H1 (cell line): ENCODE measurements at regions not wholly inside any gene's neighbourhood (a gene's known extent, or its start where the extent isn't known, plus 50 kb on each side); places are given as distances from the start of the nearest gene placed in this dataset.

ENCODE experiments used
- CTCF ChIA-PET: fragments of 300-600 bp; sonication (Branson Sonifier 250); formaldehyde crosslinking; loops from one replicate; lab custom pipeline; 2021; ENCODE audit not compliant: partially characterized antibody; lab: Charles Lee
- POLR2A ChIA-PET: fragments of 300-600 bp; sonication (Branson Sonifier 250); formaldehyde crosslinking; loops from one replicate; lab custom pipeline; 2021; ENCODE audit warnings: inconsistent platforms; ENCODE audit not compliant: partially characterized antibody; lab: Charles Lee
- DNase-seq, 2 experiments: peaks; one replicate each; pipeline versions ENCODE4 v3.0.0 to v3.0.0-alpha.2; 2010 to 2022; ENCODE audit warnings: low spot score in 2 of 2, low read depth in 1 of 2, mixed read lengths in 1 of 2
- FAIRE-seq: peaks from 2 replicates; lab custom pipeline; 2011; peaks lifted over from hg19 to GRCh38; lab: Jason Lieb, UNC
- H2AFZ ChIP-seq: 2 replicates; pipeline ENCODE4 v1.8.1; 2012; ENCODE audit warnings: low read length, inconsistent platforms
- H2AK5ac ChIP-seq: 2 replicates; pipeline ENCODE4 v1.6.1; 2013; ENCODE audit warnings: low read depth, low read length
- H2BK120ac ChIP-seq: replicated peaks from 2 replicates; pipeline ENCODE3; 2013; ENCODE audit warnings: low read depth, low read length, inconsistent platforms
- H2BK12ac ChIP-seq: 2 replicates; pipeline ENCODE4 v1.6.1; 2013; ENCODE audit warnings: low read depth, low read length
- H2BK15ac ChIP-seq: 2 replicates; pipeline ENCODE4 v1.6.1; 2013; ENCODE audit warnings: low read length
- H2BK20ac ChIP-seq: 2 replicates; pipeline ENCODE4 v1.6.1; 2013; ENCODE audit warnings: low read length
- H2BK5ac ChIP-seq: 2 replicates; pipeline ENCODE4 v1.6.1; 2013; ENCODE audit warnings: low read depth, low read length
- H3K14ac ChIP-seq: 2 replicates; pipeline ENCODE4 v1.6.1; 2013; ENCODE audit warnings: inconsistent platforms; ENCODE audit not compliant: insufficient read length
- H3K18ac ChIP-seq: 2 replicates; pipeline ENCODE4 v1.6.1; 2013; ENCODE audit warnings: low read length; ENCODE audit errors: extremely low read depth
- H3K23ac ChIP-seq: 2 replicates; pipeline ENCODE4 v1.6.1; 2013; ENCODE audit warnings: inconsistent platforms; ENCODE audit not compliant: insufficient read length
- H3K23me2 ChIP-seq: 2 replicates; pipeline ENCODE4 v1.6.1; 2013; ENCODE audit warnings: low read depth, low read length
- H3K27ac ChIP-seq: 2 replicates; pipeline ENCODE4 v1.6.1; 2011; ENCODE audit warnings: low read depth, low read length, inconsistent platforms
- H3K27me3 ChIP-seq, 4 experiments: replicated peaks in 1 of 4; 1 replicate in 1 of 4; 2 replicates in 3 of 4; pipeline versions ENCODE4 v1.6.1 to v1.8.1; 2011 to 2013; ENCODE audit warnings: low read length in 3 of 4, mild to moderate bottlenecking in 3 of 4, inconsistent platforms in 2 of 4, mixed read lengths in 2 of 4, moderate library complexity in 1 of 4; ENCODE audit not compliant: control insufficient read depth in 3 of 4, insufficient read depth in 3 of 4; ENCODE audit errors: extremely low read depth in 1 of 4
- H3K36me3 ChIP-seq, 4 experiments: 2 replicates each; pipeline versions ENCODE4 v1.6.1 to v1.8.1; 2011 to 2013; ENCODE audit warnings: mild to moderate bottlenecking in 4 of 4, low read length in 3 of 4, moderate library complexity in 2 of 4, control low read depth in 1 of 4, inconsistent platforms in 1 of 4; ENCODE audit not compliant: insufficient read depth in 4 of 4, control insufficient read depth in 2 of 4
- H3K4ac ChIP-seq: replicated peaks from 2 replicates; pipeline ENCODE3; 2013; ENCODE audit warnings: low read length, low read depth, mixed read lengths, inconsistent platforms; ENCODE audit not compliant: insufficient read length
- H3K4me1 ChIP-seq, 4 experiments: replicated peaks in 1 of 4; 1 replicate in 1 of 4; 2 replicates in 3 of 4; pipeline versions ENCODE4 v1.6.1 to v1.8.1; 2011 to 2013; ENCODE audit warnings: low read length in 3 of 4, inconsistent platforms in 2 of 4, mixed read lengths in 1 of 4; ENCODE audit not compliant: insufficient read depth in 4 of 4, control insufficient read depth in 3 of 4
- H3K4me2 ChIP-seq, 2 experiments: 2 replicates each; pipeline versions ENCODE4 v1.6.1 to v1.8.1; 2011 to 2013; ENCODE audit warnings: low read depth in 2 of 2, low read length in 2 of 2, control low read depth in 1 of 2, inconsistent platforms in 1 of 2, mild to moderate bottlenecking in 1 of 2; ENCODE audit not compliant: insufficient read depth in 1 of 2
- H3K4me3 ChIP-seq, 4 experiments: fragments of 200-600, 300-600 bp in 1 of 4; sonication (generic), shearing (Covaris generic), sonication (Bioruptor Twin) in 1 of 4; 2 replicates each; pipeline versions ENCODE4 v1.5.1 to v1.8.1; 2011 to 2016; ENCODE audit warnings: low read length in 4 of 4, low read depth in 3 of 4, control low read depth in 2 of 4, inconsistent platforms in 2 of 4, mild to moderate bottlenecking in 2 of 4, mixed read lengths in 1 of 4, moderate library complexity in 1 of 4; ENCODE audit not compliant: insufficient read depth in 2 of 4; ENCODE audit errors: extremely low read depth in 1 of 4
- H3K56ac ChIP-seq: replicated peaks from 2 replicates; pipeline ENCODE3; 2013; ENCODE audit warnings: low read depth, mild to moderate bottlenecking, mixed read lengths, low read length, inconsistent platforms; ENCODE audit not compliant: insufficient read length
- H3K79me1 ChIP-seq: 2 replicates; pipeline ENCODE4 v1.6.1; 2013; ENCODE audit warnings: low read depth, low read length, control low read depth
- H3K79me2 ChIP-seq, 2 experiments: 2 replicates each; pipeline versions ENCODE4 v1.6.1 to v1.8.1; 2012 to 2013; ENCODE audit warnings: low read length in 2 of 2, mild to moderate bottlenecking in 2 of 2, inconsistent platforms in 1 of 2; ENCODE audit not compliant: insufficient read depth in 2 of 2, control insufficient read depth in 1 of 2
- H3K9ac ChIP-seq, 4 experiments: replicated peaks in 1 of 4; 1 replicate in 1 of 4; 2 replicates in 3 of 4; pipeline versions ENCODE4 v1.6.1 to v1.8.1; 2011 to 2013; ENCODE audit warnings: low read depth in 3 of 4, low read length in 3 of 4, control low read depth in 2 of 4, mild to moderate bottlenecking in 2 of 4, moderate library complexity in 2 of 4, inconsistent platforms in 1 of 4; ENCODE audit errors: extremely low read depth in 1 of 4
- H3K9me3 ChIP-seq, 2 experiments: 2 replicates each; pipeline versions ENCODE4 v1.6.1 to v1.8.1; 2012 to 2013; ENCODE audit warnings: mild to moderate bottlenecking in 2 of 2, moderate library complexity in 2 of 2, control low read depth in 1 of 2, inconsistent platforms in 1 of 2, low read depth in 1 of 2, low read length in 1 of 2, mixed read lengths in 1 of 2; ENCODE audit not compliant: insufficient read depth in 2 of 2
- H4K20me1 ChIP-seq, 2 experiments: replicated peaks in 1 of 2; 2 replicates each; pipeline versions ENCODE3 to v1.8.1; 2011 to 2013; ENCODE audit warnings: inconsistent platforms in 2 of 2, low read length in 2 of 2, mild to moderate bottlenecking in 1 of 2; ENCODE audit not compliant: insufficient read depth in 2 of 2, control insufficient read depth in 1 of 2
- H4K5ac ChIP-seq: 2 replicates; pipeline ENCODE4 v1.6.1; 2013; ENCODE audit warnings: low read length, low read depth, mixed read lengths, inconsistent platforms; ENCODE audit not compliant: insufficient read length
- H4K8ac ChIP-seq: 2 replicates; pipeline ENCODE4 v1.8.0; 2013; ENCODE audit warnings: mild to moderate bottlenecking, moderate library complexity, low read length, inconsistent platforms; ENCODE audit not compliant: insufficient read depth; ENCODE audit errors: extremely low read depth
- H4K91ac ChIP-seq: replicated peaks from 2 replicates; pipeline ENCODE3; 2013; ENCODE audit warnings: low read length, mixed read lengths, inconsistent platforms; ENCODE audit not compliant: insufficient read length
- ZNF274 ChIP-seq: IDR thresholded peaks from 2 replicates; pipeline ENCODE4 v1.7.0; 2012; ENCODE audit warnings: low read length, borderline replicate concordance; ENCODE audit errors: extremely low read depth
- WGBS, 2 experiments: shearing (Covaris generic) in 1 of 2; methylation state at CpG; one replicate each; pipeline versions ENCODE4 v1.1.6 to v1.1.7; 2013 to 2015; ENCODE audit warnings: low lambda C conversion rate in 2 of 2, mixed read lengths in 2 of 2, inconsistent platforms in 1 of 2, low coverage in 1 of 2, missing lambda C conversion rate in 1 of 2; ENCODE audit not compliant: insufficient replicate concordance in 2 of 2, insufficient coverage in 1 of 2, insufficient read length in 1 of 2; ENCODE audit errors: extremely low coverage in 1 of 2, missing lambda C conversion rate in 1 of 2; 5-methylcytosine and 5-hydroxymethylcytosine counted together

- no peak for TF ChIP-seq ZNF274
- TF ChIP-seq, all 59 proteins: peak for 0
- DNase-seq: no peak
Measured at GRCh38 chr7:96441436-96442084, 119.7 kb upstream of the SLC25A13 start.

More at GRCh38 chr7:96441436-96442084, 119.7 kb upstream of the SLC25A13 start:
- Histone ChIP-seq H3K79me2 (no peaks in the 10 kb centered on the region), H2BK15ac (no peak overlapping the region), H3K36me3 (no peaks in the 10 kb centered on the region), H2BK120ac (no peak overlapping the region), H2AFZ (no peak overlapping the region), H4K20me1 (no peaks in the 10 kb centered on the region), H3K18ac (no peak overlapping the region), H3K23me2 (no peaks in the 10 kb centered on the region), H3K9ac (no peak overlapping the region), H2BK20ac (no peak overlapping the region), H3K27ac (no peak overlapping the region), H2BK12ac (no peak overlapping the region), H3K4me2 (no peak overlapping the region), H3K4me3 (no peak overlapping the region), H2AK5ac (no peak overlapping the region), H3K4me1 (no peaks in the 10 kb centered on the region), H2BK5ac (no peak overlapping the region), H3K23ac (no peak overlapping the region), H3K9me3 (no peaks in the 10 kb centered on the region), H4K91ac (no peak overlapping the region), H4K8ac (no peak overlapping the region), H3K4ac (no peak overlapping the region), H3K27me3 (no peaks in the 10 kb centered on the region; a peak in 1 of 7 replicates), H4K5ac (no peak overlapping the region), H3K14ac (no peak overlapping the region), H3K56ac (no peak overlapping the region), H3K79me1 (no peaks in the 10 kb centered on the region)
- ChIA-PET POLR2A (interaction anchor here (0.7 kb wide), 1 partner anchor 341 kb away, joined by 3 read pairs; no protein-coding TSS in a partner anchor), CTCF (interaction anchor here (0.9 to 1.5 kb wide), 3 partner anchors 27 to 336 kb away, joined by 3 read pairs; no protein-coding TSS in a partner anchor)
- 93% methylated on average over 5 of the region's 5 CpGs; no CpG with 5 or more reads in 1 of the 2 experiments for WGBS, 2 experiments
- FAIRE-seq: no peak
